Keratinocyte (primary cell): ENCODE measurements at regions not wholly inside any gene's neighbourhood (a gene's known extent, or its start where the extent isn't known, plus 50 kb on each side); places are given as distances from the start of the nearest gene placed in this dataset.

Source experiments
- EZH2 ChIP-seq: IDR thresholded peaks from one replicate; pipeline ENCODE4 v1.6.1; 2012; ENCODE audit warnings: inconsistent platforms, mild to moderate bottlenecking, low read length, moderate library complexity
- TF ChIP-seq, protein P1 (sequence below), 3 experiments: IDR thresholded peaks in 1 of 3; conservative IDR thresholded peaks in 1 of 3; optimal IDR thresholded peaks in 1 of 3; 2 replicates in 2 of 3; 3 replicates in 1 of 3; pipeline versions ENCODE3 to v1.5.1; 2011; ENCODE audit warnings: low read length in 3 of 3, mild to moderate bottlenecking in 3 of 3, moderate library complexity in 2 of 3, control low read depth in 1 of 3, inconsistent platforms in 1 of 3; ENCODE audit not compliant: insufficient read depth in 2 of 3; ENCODE audit errors: extremely low read depth in 1 of 3

DNA sequence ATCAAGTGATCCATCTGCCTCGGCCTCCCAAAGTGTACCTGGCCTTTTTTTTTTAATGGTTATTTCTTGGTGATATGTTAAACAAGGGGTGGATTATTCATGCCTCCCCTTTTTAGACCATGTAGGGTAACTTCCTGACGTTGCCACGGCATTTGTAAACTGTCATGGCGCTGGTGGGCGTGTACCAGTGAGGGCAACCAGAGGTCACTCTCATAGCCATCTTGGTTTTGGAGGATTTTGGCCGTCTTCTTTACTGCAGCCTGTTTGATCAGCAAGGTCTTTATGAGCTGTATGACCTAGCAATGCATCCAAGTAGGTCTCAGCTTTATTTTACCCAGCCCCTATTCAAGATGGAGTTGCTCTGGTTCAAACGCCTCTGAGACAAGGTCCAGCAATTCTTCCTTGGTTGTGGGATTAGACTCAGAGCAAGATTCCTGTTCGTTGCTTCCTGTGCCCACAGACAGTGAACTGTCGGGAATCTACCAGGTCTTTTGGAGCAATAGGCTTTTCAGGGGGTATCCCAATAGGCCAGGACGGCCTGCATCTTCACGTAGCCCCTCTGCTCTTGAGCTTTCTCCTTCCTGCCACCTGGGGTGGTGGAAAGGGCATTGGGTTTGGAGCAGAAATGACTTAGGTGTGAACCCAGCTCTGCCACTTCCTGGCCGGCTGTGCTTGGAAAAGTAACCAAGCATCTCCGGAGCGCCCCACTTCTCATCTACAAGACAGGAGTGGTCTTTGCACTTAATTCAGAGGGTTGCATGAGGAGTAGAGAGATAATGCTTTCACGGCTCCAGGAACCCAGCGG, 52.9 kb upstream of the SEC14L1 start:
- TF ChIP-seq, protein P1, sequence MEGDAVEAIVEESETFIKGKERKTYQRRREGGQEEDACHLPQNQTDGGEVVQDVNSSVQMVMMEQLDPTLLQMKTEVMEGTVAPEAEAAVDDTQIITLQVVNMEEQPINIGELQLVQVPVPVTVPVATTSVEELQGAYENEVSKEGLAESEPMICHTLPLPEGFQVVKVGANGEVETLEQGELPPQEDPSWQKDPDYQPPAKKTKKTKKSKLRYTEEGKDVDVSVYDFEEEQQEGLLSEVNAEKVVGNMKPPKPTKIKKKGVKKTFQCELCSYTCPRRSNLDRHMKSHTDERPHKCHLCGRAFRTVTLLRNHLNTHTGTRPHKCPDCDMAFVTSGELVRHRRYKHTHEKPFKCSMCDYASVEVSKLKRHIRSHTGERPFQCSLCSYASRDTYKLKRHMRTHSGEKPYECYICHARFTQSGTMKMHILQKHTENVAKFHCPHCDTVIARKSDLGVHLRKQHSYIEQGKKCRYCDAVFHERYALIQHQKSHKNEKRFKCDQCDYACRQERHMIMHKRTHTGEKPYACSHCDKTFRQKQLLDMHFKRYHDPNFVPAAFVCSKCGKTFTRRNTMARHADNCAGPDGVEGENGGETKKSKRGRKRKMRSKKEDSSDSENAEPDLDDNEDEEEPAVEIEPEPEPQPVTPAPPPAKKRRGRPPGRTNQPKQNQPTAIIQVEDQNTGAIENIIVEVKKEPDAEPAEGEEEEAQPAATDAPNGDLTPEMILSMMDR (optimal IDR thresholded peaks at IDR 0.05 in 1 of 3, IDR thresholded peaks at IDR 0.05 in 1 of 3, conservative IDR thresholded peaks at IDR 0.05 in 1 of 3; ENCODE audit: extremely low read depth in 1 of 3, insufficient read depth in 2 of 3, low read length in 3 of 3): no peak
- TF ChIP-seq EZH2: no peak
